GM23338 (cell line): ENCODE measurements at regions not wholly inside any gene's neighbourhood (a gene's known extent, or its start where the extent isn't known, plus 50 kb on each side); places are given as distances from the start of the nearest gene placed in this dataset.

Experiments
- ATAC-seq: fragments of 200-7000 bp; cut with Tn5 transposase; 3 replicates; pipeline ENCODE4 v1.9.1; 2020
- DNase-seq: peaks from one replicate; pipeline ENCODE4 v3.0.0-alpha.2; 2015; ENCODE audit warnings: low spot score
- H2AFZ ChIP-seq: fragments of 200-600 bp; sonication (generic); 2 replicates; pipeline ENCODE4 v1.8.0; 2016; ENCODE audit warnings: antibody characterized with exemption, mild to moderate bottlenecking, moderate library complexity
- H3F3A ChIP-seq: fragments of 200-600 bp; sonication (generic); replicated peaks from 2 replicates; pipeline ENCODE4 v1.8.0; 2017; ENCODE audit warnings: antibody characterized with exemption, mixed run types, low read depth
- H3K27ac ChIP-seq: fragments of 200-600 bp; sonication (generic); 2 replicates; pipeline ENCODE4 v1.6.1; 2016; ENCODE audit warnings: low read depth
- H3K27me3 ChIP-seq: fragments of 200-600 bp; sonication (generic); 2 replicates; pipeline ENCODE4 v1.8.0; 2016; ENCODE audit warnings: mild to moderate bottlenecking, mixed run types, moderate library complexity; ENCODE audit not compliant: insufficient read depth
- H3K36me3 ChIP-seq: fragments of 200-600 bp; sonication (generic); 2 replicates; pipeline ENCODE4 v1.8.0; 2016; ENCODE audit warnings: mild to moderate bottlenecking; ENCODE audit not compliant: insufficient read depth
- H3K4me1 ChIP-seq: fragments of 200-600 bp; sonication (generic); 2 replicates; pipeline ENCODE4 v1.8.0; 2016; ENCODE audit warnings: mild to moderate bottlenecking, moderate library complexity; ENCODE audit not compliant: insufficient read depth
- H3K4me2 ChIP-seq: fragments of 200-600 bp; sonication (generic); 2 replicates; pipeline ENCODE4 v1.7.1; 2017; ENCODE audit warnings: mixed run types
- H3K4me3 ChIP-seq: fragments of 200-600 bp; sonication (generic); 2 replicates; pipeline ENCODE4 v1.6.1; 2016; ENCODE audit warnings: mixed run types
- H3K79me2 ChIP-seq: fragments of 200-600 bp; sonication (generic); replicated peaks from 2 replicates; pipeline ENCODE4 v1.8.0; 2017; ENCODE audit warnings: mild to moderate bottlenecking; ENCODE audit not compliant: insufficient read depth
- H3K9me2 ChIP-seq: fragments of 200-600 bp; sonication (generic); 2 replicates; pipeline ENCODE4 v1.8.0; 2017; ENCODE audit not compliant: insufficient read depth
- H4K20me1 ChIP-seq: fragments of 200-600 bp; sonication (generic); replicated peaks from 2 replicates; pipeline ENCODE4 v1.8.0; 2017; ENCODE audit warnings: mild to moderate bottlenecking; ENCODE audit not compliant: insufficient read depth
- H3K27ac Mint-ChIP-seq: 2 replicates; pipeline ENCODE4 v1.8.0; 2020; ENCODE audit warnings: inconsistent platforms, mild to moderate bottlenecking, moderate library complexity, mixed read lengths
- H3K27me3 Mint-ChIP-seq: 3 replicates; pipeline ENCODE4 v1.8.0; 2022; ENCODE audit warnings: low read depth, mild to moderate bottlenecking, moderate library complexity, mixed read lengths, inconsistent platforms; ENCODE audit not compliant: insufficient read depth, poor library complexity
- H3K36me3 Mint-ChIP-seq: 3 replicates; pipeline ENCODE4 v1.8.0; 2021; ENCODE audit warnings: low read depth, mild to moderate bottlenecking, inconsistent platforms, moderate library complexity, mixed read lengths
- H3K4me1 Mint-ChIP-seq: 3 replicates; pipeline ENCODE4 v1.8.0; 2020; ENCODE audit warnings: mild to moderate bottlenecking, inconsistent platforms, mixed read lengths
- H3K4me3 Mint-ChIP-seq: 3 replicates; pipeline ENCODE4 v1.8.0; 2021; ENCODE audit warnings: moderate library complexity, mild to moderate bottlenecking, inconsistent platforms, mixed read lengths
- H3K9me3 Mint-ChIP-seq: 3 replicates; pipeline ENCODE4 v1.8.0; 2020; ENCODE audit warnings: moderate library complexity, mild to moderate bottlenecking, inconsistent platforms, mixed read lengths
- CREB1 ChIP-seq: fragments of 250-450 bp; sonication (Bioruptor Pico); IDR thresholded peaks from 2 replicates; pipeline ENCODE4 v1.5.0; 2020; ENCODE audit warnings: low read depth, mild to moderate bottlenecking, moderate library complexity
- EZH2phosphoT487 ChIP-seq: fragments of 200-600 bp; sonication (generic); IDR thresholded peaks from one replicate; pipeline ENCODE4 v1.8.1; 2018; ENCODE audit warnings: antibody characterized with exemption; ENCODE audit not compliant: unreplicated experiment
- JUNB ChIP-seq: IDR thresholded peaks from one replicate; pipeline ENCODE4 v1.6.1; 2016; ENCODE audit warnings: antibody characterized with exemption; ENCODE audit not compliant: unreplicated experiment
- NANOG ChIP-seq: IDR thresholded peaks from 2 replicates; pipeline ENCODE4 v1.6.1; 2016; ENCODE audit warnings: antibody characterized with exemption, borderline replicate concordance
- POLR2AphosphoS5 ChIP-seq: IDR thresholded peaks from 2 replicates; pipeline ENCODE4 v1.6.1; 2016; ENCODE audit warnings: antibody characterized with exemption, low read depth
- REST ChIP-seq: IDR thresholded peaks from one replicate; pipeline ENCODE4 v1.6.1; 2018; ENCODE audit warnings: antibody characterized with exemption; ENCODE audit not compliant: unreplicated experiment
- STAT1 ChIP-seq: IDR thresholded peaks from one replicate; pipeline ENCODE4 v1.6.1; 2016; ENCODE audit warnings: antibody characterized with exemption; ENCODE audit not compliant: unreplicated experiment
- ZNF114 ChIP-seq: fragments of 250-450 bp; sonication (Bioruptor Pico); IDR thresholded peaks from 2 replicates; pipeline ENCODE4 v1.5.0; 2020; ENCODE audit warnings: mild to moderate bottlenecking, moderate library complexity
- ZNF331 ChIP-seq: fragments of 250-450 bp; sonication (Bioruptor Pico); IDR thresholded peaks from 2 replicates; pipeline ENCODE4 v1.5.0; 2020; ENCODE audit warnings: low read depth, mild to moderate bottlenecking, moderate library complexity
- ZNF462 ChIP-seq: fragments of 250-450 bp; sonication (Bioruptor Pico); IDR thresholded peaks from 2 replicates; pipeline ENCODE4 v1.5.0; 2020; ENCODE audit warnings: mild to moderate bottlenecking, moderate library complexity
- TF ChIP-seq, protein P1 (sequence below), 2 experiments: fragments of 200-600 bp in 1 of 2; sonication (generic) in 1 of 2; conservative IDR thresholded peaks; 2 replicates each; pipeline versions ENCODE4 v1.5.1 to v1.6.1; 2016 to 2017; ENCODE audit warnings: antibody characterized with exemption in 2 of 2, low read depth in 2 of 2, mild to moderate bottlenecking in 2 of 2, moderate library complexity in 1 of 2
- TF ChIP-seq, protein P2 (sequence below): IDR thresholded peaks from 2 replicates; pipeline ENCODE4 v1.6.1; 2016; ENCODE audit warnings: antibody characterized with exemption

- Histone ChIP-seq H2AFZ (no peak overlapping the region), H3K4me3 (no peak overlapping the region), H3K9me2 (peaks cover 11% of the 10 kb centered on the region), H3F3A (no peaks in the 10 kb centered on the region), H3K79me2 (no peaks in the 10 kb centered on the region), H3K27me3 (no peaks in the 10 kb centered on the region), H4K20me1 (no peaks in the 10 kb centered on the region), H3K4me1 (no peaks in the 10 kb centered on the region), H3K4me2 (no peak overlapping the region), H3K36me3 (no peaks in the 10 kb centered on the region), H3K27ac (no peak overlapping the region)
- no peak for DNase-seq
- H3K9me3 Mint-ChIP-seq: peaks cover 36% of the 10 kb centered on the region
- H3K27ac Mint-ChIP-seq: no peak overlapping the region
- peaks cover 39% of the 10 kb centered on the region for H3K36me3 Mint-ChIP-seq
- H3K27me3 Mint-ChIP-seq: no peaks in the 10 kb centered on the region
- TF ChIP-seq CREB1 (CRISPR knock-in tag): no peak
- TF ChIP-seq NANOG: no peak
- TF ChIP-seq JUNB: no peak
- no peak for TF ChIP-seq ZNF331 (CRISPR knock-in tag)
- no peak for TF ChIP-seq ZNF462 (CRISPR knock-in tag)
- TF ChIP-seq EZH2phosphoT487: no peak
- TF ChIP-seq ZNF114: no peak
- no peak for TF ChIP-seq REST
- no peak for TF ChIP-seq STAT1
- TF ChIP-seq, protein P1, sequence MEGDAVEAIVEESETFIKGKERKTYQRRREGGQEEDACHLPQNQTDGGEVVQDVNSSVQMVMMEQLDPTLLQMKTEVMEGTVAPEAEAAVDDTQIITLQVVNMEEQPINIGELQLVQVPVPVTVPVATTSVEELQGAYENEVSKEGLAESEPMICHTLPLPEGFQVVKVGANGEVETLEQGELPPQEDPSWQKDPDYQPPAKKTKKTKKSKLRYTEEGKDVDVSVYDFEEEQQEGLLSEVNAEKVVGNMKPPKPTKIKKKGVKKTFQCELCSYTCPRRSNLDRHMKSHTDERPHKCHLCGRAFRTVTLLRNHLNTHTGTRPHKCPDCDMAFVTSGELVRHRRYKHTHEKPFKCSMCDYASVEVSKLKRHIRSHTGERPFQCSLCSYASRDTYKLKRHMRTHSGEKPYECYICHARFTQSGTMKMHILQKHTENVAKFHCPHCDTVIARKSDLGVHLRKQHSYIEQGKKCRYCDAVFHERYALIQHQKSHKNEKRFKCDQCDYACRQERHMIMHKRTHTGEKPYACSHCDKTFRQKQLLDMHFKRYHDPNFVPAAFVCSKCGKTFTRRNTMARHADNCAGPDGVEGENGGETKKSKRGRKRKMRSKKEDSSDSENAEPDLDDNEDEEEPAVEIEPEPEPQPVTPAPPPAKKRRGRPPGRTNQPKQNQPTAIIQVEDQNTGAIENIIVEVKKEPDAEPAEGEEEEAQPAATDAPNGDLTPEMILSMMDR (conservative IDR thresholded peaks at IDR 0.05; ENCODE audit: low read depth in 2 of 2): no peak
- TF ChIP-seq, protein P2, sequence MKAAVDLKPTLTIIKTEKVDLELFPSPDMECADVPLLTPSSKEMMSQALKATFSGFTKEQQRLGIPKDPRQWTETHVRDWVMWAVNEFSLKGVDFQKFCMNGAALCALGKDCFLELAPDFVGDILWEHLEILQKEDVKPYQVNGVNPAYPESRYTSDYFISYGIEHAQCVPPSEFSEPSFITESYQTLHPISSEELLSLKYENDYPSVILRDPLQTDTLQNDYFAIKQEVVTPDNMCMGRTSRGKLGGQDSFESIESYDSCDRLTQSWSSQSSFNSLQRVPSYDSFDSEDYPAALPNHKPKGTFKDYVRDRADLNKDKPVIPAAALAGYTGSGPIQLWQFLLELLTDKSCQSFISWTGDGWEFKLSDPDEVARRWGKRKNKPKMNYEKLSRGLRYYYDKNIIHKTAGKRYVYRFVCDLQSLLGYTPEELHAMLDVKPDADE: no peak
- TF ChIP-seq POLR2AphosphoS5: no peak
- no peak for ATAC-seq
- H3K4me3 Mint-ChIP-seq: no peak overlapping the region
- no peaks in the 10 kb centered on the region for H3K4me1 Mint-ChIP-seq
Observed at GRCh38 chr5:123950701-123951581, 439.0 kb downstream of the CSNK1G3 start.
